ENCODE measurements at regions not wholly inside any gene's neighbourhood (a gene's known extent, or its start where the extent isn't known, plus 50 kb on each side); places are given as distances from the start of the nearest gene placed in this dataset.

DNA sequence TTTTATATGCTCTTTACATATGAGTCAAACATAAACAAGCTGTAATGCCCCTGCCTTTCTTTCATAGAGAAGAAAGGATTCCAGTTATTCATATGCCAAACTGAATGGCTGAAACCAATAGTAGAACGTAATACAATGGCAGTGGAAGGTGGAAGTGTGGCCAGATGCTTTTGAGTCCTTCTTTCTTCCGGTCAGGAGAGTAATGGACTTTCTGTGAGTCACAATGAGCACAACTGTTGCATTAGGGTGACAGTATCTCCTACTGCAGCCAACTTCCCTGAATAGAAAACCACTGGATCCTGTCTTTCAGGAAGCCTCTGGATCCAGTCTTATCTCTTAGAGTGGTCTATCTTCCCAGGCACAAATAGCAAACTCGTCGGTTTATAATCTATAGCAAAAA is 855.2 kb downstream of the MAT2B start:
- DNase-seq (ENCODE audit: low read depth), result no peak
- TF ChIP-seq, protein P1, sequence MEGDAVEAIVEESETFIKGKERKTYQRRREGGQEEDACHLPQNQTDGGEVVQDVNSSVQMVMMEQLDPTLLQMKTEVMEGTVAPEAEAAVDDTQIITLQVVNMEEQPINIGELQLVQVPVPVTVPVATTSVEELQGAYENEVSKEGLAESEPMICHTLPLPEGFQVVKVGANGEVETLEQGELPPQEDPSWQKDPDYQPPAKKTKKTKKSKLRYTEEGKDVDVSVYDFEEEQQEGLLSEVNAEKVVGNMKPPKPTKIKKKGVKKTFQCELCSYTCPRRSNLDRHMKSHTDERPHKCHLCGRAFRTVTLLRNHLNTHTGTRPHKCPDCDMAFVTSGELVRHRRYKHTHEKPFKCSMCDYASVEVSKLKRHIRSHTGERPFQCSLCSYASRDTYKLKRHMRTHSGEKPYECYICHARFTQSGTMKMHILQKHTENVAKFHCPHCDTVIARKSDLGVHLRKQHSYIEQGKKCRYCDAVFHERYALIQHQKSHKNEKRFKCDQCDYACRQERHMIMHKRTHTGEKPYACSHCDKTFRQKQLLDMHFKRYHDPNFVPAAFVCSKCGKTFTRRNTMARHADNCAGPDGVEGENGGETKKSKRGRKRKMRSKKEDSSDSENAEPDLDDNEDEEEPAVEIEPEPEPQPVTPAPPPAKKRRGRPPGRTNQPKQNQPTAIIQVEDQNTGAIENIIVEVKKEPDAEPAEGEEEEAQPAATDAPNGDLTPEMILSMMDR (IDR thresholded peaks at IDR 0.05; ENCODE audit: control insufficient read depth, extremely low read depth, insufficient read depth), result no peak
- no peak overlapping the region for H3K4me3 ChIP-seq (ENCODE audit: low read depth, low read length)

DNA sequence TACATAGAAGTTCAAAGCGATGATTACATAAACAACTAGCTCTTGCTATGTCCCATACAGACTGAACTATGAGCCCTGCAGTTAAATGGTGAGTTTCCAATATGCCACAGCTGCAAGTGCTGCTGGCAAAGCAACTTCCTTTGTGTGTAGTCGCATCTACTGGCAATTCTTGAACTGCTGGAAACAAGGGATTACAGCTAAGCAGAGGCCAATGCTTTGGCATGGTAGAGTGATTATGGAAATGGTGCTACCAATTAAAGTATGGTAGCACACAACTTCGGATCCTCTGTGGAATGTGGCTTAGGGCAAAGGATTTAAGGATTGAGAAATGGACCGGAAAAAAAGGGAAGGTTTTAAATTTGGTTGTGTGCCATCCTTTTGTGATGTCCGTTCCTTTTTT is 856.6 kb downstream of the MAT2B start:
- no peak overlapping the region for H3K4me3 ChIP-seq (ENCODE audit: low read depth, low read length)
- no peak for DNase-seq (ENCODE audit: low read depth)
- TF ChIP-seq, protein P1 (IDR thresholded peaks at IDR 0.05; ENCODE audit: control insufficient read depth, extremely low read depth, insufficient read depth), result no peak

DNA sequence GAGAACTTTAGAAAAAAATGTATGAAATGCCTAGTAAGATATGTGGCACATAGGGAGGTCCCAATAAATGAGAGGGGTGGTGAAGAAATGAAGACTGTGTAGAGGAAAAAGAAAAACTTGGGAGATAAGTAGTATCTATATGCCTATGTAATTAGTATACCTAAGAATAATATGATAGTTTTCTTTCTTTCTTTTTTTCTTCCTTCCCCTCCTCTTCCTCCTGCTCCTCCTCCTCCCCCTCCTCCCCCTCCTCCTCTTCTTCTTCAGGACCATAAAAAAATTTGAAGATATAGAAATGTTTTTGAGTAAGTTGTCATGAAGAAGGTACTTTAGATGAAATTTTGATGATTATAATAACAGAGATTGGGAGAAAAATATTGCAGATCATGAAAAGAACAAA is 857.4 kb downstream of the MAT2B start:
- DNase-seq (ENCODE audit: low read depth), result no peak
- no peak overlapping the region for H3K4me3 ChIP-seq (ENCODE audit: low read depth, low read length)
- TF ChIP-seq, protein P1 (IDR thresholded peaks at IDR 0.05; ENCODE audit: control insufficient read depth, extremely low read depth, insufficient read depth), result no peak

DNA sequence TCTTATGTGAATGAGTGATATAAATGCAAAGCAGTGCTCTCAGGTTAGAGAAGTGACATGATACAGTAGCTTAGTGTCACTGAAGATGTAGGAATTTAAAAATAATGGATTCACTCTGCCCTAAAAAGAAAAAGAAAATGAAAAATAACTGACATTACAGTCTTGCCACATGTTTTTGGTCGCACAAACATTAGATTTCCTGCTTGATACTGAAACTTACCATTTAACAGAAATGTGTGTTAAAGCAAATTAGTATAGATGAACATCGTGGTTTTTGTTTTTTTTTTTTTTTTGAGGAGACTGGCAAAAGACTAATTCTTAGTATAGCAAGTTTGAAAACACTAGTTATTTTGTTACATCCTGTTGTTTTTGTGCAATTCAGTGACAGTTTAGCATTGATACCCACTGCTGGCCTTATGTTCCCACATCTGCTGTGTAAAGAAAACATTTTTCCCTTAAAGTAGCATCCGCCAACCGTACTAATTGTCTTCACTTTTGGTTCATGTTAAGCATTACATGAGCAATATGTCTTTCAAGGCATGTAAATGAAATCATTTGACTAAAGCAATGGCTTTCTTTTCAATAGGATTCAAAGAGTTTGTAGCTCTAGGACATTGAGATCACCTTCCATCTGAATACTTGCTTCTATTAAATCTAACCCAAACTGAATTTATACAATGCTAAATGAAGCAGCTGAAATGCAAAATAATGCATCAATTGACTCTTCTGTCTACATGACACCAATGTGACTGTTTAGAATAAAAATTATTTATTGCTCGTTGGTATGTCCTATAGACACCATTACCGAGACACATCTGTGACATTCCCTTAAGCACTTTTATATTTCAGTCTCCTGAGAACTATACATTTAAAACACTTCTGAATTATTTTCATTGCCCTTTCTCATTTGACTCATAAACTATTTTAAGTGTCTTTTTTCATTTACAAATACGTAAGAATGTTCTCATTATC is 859.1 kb downstream of the MAT2B start:
- no peak for DNase-seq (ENCODE audit: low read depth)
- H3K4me3 ChIP-seq (ENCODE audit: low read depth, low read length), result no peak overlapping the region
- TF ChIP-seq, protein P1 (IDR thresholded peaks at IDR 0.05; ENCODE audit: control insufficient read depth, extremely low read depth, insufficient read depth), result no peak

DNA sequence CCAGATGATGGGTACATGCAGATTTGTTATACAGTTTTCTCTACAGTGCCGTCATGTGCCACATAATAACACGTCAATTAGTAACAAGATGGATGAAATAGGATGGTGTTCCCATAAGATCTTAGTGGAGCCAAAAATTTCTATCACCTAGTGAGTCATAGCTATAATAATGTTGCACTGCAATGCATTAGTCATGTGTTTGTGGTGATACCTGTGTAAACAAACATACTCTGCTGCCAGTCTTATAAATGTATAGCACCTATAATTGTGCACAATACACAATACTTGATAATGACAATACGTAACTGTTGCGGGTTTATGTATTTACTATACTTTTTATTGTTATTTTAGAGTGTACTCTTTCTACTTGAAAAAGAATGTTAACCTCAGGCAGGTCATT is 865.4 kb downstream of the MAT2B start:
- DNase-seq (ENCODE audit: low read depth), result peak; percentile 19
- TF ChIP-seq, protein P1 (IDR thresholded peaks at IDR 0.05; ENCODE audit: control insufficient read depth, extremely low read depth, insufficient read depth), result no peak
- H3K4me3 ChIP-seq (ENCODE audit: low read depth, low read length), result no peak overlapping the region

DNA sequence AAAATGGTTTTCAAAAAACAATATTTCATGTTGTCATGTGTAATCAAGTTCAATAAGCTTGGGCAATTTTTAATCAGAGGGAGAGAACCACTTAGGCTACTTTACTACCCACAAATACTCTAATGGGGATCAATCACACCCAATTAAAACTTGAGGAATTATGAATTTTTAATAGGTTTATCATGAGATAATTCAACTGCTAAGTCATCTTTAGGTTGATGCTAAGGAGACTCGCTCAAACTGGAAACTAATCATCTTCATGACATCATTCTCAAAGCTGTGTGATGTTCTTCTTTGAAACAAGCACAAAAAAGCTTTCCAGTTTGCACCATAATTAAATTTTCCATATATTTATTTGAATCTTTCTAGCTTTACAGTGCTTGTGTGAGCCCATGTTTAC is 867.5 kb downstream of the MAT2B start:
- TF ChIP-seq, protein P1 (IDR thresholded peaks at IDR 0.05; ENCODE audit: control insufficient read depth, extremely low read depth, insufficient read depth), result no peak
- H3K4me3 ChIP-seq (ENCODE audit: low read depth, low read length), result no peak overlapping the region
- no peak for DNase-seq (ENCODE audit: low read depth)

Data from LNCaP clone FGC (cell line).